HFF-Myc (cell line): ENCODE measurements at regions not wholly inside any gene's neighbourhood (a gene's known extent, or its start where the extent isn't known, plus 50 kb on each side); places are given as distances from the start of the nearest gene placed in this dataset.

Experiments
- DNase-seq: peaks from one replicate; pipeline ENCODE4 v3.0.0-alpha.2; 2011; ENCODE audit warnings: low read depth; ENCODE audit errors: extremely low read depth
- H3K4me3 ChIP-seq: replicated peaks from 2 replicates; pipeline ENCODE4 v1.5.1; 2011; ENCODE audit warnings: low read depth, mild to moderate bottlenecking, control low read depth, low read length
- CTCF ChIP-seq: IDR thresholded peaks from 2 replicates; pipeline ENCODE4 v1.5.1; 2012; ENCODE audit warnings: mild to moderate bottlenecking, low read depth, low read length, control low read depth; ENCODE audit errors: missing control alignments

- TF ChIP-seq CTCF, result no peak
- H3K4me3 ChIP-seq, result no peak overlapping the region
- DNase-seq, result no peak
Observed at GRCh38 chr2:194253528-194254259, 1403.3 kb upstream of the SLC39A10 start.

GRCh38 chr2:194252127-194252526, 1404.9 kb upstream of the SLC39A10 start:
- TF ChIP-seq CTCF, result no peak
- no peak for DNase-seq
- no peak overlapping the region for H3K4me3 ChIP-seq

GRCh38 chr2:194232600-194232999, 1424.4 kb upstream of the SLC39A10 start:
- no peak for TF ChIP-seq CTCF
- DNase-seq, result no peak
- no peak overlapping the region for H3K4me3 ChIP-seq

GRCh38 chr2:194223218-194223617, 1433.8 kb upstream of the SLC39A10 start:
- DNase-seq, result no peak
- no peak overlapping the region for H3K4me3 ChIP-seq
- no peak for TF ChIP-seq CTCF

GRCh38 chr2:194214192-194214591, 1442.8 kb upstream of the SLC39A10 start:
- no peak overlapping the region for H3K4me3 ChIP-seq
- DNase-seq, result no peak
- no peak for TF ChIP-seq CTCF

GRCh38 chr2:194205568-194206227, 1451.3 kb upstream of the SLC39A10 start:
- no peak overlapping the region for H3K4me3 ChIP-seq
- no peak for DNase-seq
- no peak for TF ChIP-seq CTCF
